HG03108 (cell line): ENCODE measurements at regions not wholly inside any gene's neighbourhood (a gene's known extent, or its start where the extent isn't known, plus 50 kb on each side); places are given as distances from the start of the nearest gene placed in this dataset.

Source experiments
- ATAC-seq: cut with Tn5 transposase; IDR thresholded peaks from one replicate; pipeline ENCODE4 v1.9.1; 2021; ENCODE audit warnings: moderate library complexity; ENCODE audit not compliant: unreplicated experiment

GRCh38 chr13:22270881-22271280 is 600.0 kb downstream of the FGF9 start:
- ATAC-seq = no peak

DNA sequence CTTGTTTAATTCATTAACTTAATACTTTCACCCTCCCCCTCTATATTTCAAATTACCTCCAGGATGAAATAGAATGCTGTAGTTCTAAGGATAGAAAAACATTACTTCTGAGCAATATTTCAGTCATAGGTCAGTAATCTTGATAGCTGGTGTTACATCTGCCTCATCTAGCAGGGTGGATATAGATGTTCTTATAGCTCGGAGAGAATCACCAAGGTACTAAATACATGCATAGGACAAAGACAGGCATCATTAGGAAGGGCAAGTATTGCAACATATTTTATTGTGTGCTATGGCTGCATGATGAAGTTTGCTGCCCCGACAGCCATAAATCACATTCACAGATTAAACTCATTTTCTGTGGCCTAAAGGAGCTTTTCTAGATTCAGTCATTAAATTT is 601.0 kb downstream of the FGF9 start:
- ATAC-seq = no peak

DNA sequence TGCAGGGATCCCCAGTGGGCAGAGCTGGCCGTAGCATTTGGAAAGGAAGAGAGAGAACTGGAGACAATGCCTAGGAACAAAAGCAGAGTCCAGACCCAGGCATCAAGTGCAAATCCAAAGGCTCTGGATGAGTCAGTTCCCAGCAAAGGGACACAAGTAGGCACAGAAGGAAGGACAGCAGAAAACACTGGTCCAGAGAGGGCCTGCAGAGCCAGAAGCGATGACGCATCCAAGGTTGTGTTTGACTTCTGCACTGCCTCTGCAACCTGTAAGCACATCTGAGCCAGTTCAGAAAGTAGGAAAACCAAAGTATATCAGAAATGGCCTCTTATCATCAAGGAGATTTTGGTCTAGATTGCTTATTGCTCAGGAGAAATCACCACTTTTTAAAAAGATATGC is 604.5 kb downstream of the FGF9 start:
- ATAC-seq = no peak

DNA sequence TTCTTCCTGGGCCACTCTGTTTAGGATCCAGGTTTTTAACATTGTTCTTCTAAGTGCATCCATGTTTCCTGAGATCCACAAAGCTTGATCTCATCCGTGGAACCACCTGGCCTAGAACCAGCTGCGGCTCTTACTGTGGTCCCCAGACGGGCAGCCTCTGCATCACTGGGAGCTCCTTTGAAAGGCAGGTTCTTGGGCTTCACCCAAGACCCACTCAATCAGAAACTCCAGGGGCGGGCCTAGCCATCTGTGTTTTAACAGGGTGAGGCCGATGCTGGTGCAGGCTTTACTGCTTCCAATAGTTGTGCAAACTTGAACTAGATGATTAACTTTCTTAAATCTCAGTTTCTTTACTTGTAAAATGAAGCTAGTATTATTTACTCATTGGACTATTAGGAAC is 605.7 kb downstream of the FGF9 start:
- no peak for ATAC-seq

DNA sequence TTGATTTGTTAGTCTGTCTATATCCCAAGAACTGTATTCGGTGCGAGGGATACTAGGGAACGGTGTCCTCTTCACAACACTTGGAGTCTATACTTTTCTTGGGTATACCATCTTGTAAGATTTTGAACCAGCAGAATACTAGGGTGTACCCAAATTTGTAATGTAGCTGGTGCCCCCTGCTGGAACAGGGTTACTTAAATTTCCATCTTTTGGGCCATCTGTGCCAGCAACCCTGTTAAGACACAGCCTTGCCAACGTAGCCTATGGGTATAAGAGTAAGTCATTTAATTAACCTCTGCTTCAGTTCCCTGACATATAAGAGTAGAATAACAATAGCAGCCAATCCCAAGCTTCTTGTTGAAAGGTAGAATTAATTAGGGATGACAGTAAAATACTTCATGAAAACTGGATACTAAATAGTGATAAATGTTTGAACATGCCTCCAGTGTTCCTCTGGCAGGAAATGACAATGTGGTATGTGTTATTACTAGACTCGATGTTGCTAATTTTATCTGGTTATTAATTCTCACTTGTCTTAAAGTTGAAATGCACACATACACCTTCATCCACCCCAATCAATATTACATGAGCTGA is 607.6 kb downstream of the FGF9 start:
- ATAC-seq = peak; percentile 73

GRCh38 chr13:22285867-22286266 is 615.0 kb downstream of the FGF9 start:
- no peak for ATAC-seq

DNA sequence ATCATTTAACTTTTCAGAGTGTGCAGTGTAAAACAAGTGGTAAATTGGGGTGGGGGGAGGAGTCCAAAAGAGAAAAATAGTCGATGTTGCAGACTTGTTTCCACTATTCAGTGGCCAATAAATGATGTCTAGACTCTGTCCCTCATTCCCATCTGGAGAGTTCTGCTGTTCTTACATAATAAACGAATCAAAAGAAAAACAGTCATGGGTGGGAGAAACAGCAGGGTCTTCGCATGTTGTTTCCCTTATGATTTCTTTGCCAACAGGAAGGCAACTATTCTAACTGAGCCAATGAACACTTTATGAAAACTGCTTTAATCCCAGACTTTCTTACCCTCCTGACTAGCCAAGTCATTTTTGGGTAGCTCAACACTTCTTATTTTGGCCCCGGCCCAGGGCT is 615.5 kb downstream of the FGF9 start:
- no peak for ATAC-seq

- no peak for ATAC-seq
Observed at GRCh38 chr13:22287343-22287920, 616.6 kb downstream of the FGF9 start.

DNA sequence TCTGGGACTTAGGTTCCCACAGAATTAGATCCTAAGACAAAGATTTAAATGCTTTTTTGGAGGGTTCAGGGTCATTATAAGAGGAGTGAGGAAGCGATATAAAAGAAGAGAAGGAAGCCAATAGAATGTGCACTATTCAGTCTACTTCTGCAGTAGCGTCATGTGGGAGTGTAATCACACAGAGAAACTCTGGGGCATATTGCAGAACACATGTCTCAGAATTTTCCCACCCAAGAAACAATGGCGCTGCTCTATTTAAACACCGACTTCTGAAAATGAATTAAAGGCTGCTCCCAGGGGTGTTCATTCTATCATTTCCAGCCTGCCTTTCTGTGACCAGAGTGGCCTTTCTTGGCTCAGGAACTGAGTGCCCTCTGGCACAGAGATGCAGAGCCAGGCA is 617.6 kb downstream of the FGF9 start:
- ATAC-seq = no peak

GRCh38 chr13:22289711-22290110 is 618.8 kb downstream of the FGF9 start:
- ATAC-seq = no peak

- ATAC-seq = no peak
Observed at GRCh38 chr13:22298530-22298929, 627.7 kb downstream of the FGF9 start.

GRCh38 chr13:22311734-22312404 is 641.0 kb downstream of the FGF9 start:
- ATAC-seq = no peak

DNA sequence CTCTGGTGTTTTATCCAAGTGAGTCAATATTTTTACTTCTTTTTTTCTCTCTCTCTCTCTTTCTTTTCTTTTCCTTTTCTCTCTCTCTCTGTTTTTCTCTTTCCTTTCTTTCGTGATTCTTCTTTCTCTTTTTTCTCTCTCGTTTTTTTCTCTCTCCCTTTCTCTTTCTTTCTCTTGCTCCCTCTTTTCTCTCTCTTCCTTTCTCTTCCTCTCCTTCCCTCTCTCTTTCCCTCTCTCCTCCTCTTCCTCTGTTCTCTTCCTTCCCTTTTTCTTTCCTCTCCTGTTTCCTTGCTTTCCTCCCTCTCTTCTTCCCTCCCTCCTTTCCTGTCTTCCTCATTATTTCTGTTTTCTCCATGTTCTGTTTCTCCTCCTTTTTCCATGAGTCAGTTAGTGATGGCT is 641.5 kb downstream of the FGF9 start:
- no peak for ATAC-seq

GRCh38 chr13:22316494-22317025 is 645.7 kb downstream of the FGF9 start:
- ATAC-seq = no peak

DNA sequence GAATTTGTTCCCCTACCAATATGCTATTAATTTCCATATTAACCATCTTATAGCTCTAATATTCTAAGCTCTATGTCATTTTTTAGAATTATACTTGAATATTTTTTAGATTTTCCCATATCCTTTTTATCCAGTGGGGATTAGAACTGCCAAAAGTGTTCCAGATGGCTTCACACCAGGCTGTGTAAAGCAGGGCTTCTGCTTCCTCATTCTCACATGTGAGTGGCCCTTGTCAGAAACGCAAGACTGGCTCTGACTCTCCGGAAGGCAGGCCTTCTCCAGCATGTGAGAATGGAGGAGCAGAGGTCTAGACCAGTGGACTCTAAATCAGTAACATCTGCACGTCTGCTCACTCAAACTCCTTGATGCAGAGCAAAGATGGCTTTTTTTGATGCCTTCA is 650.1 kb downstream of the FGF9 start:
- no peak for ATAC-seq

GRCh38 chr13:22325761-22326160 is 654.9 kb downstream of the FGF9 start:
- ATAC-seq = no peak

GRCh38 chr13:22332416-22332815 is 661.5 kb downstream of the FGF9 start:
- no peak for ATAC-seq

- no peak for ATAC-seq
Observed at GRCh38 chr13:22336460-22336859, 665.6 kb downstream of the FGF9 start.

DNA sequence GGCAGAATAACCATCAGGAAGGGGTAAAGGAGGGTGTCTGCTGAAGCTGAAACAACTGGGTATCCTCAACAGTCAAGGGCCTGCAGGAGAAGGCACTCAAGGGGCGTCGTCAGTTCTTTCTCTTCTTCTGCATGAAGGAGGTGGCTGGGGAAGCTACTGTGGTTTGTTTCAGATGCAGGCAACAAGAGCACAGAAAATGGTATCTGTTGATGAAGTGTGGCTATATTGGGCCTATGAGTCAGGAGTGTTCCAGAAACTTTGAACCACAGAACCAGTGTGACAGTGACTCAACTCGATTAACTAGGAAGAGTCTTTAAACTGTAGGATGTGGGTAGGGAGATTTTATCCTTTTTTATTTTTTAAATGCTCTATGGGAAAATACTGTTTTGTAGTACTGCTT is 686.3 kb downstream of the FGF9 start:
- ATAC-seq = no peak

GRCh38 chr13:22369090-22369489 is 698.2 kb downstream of the FGF9 start:
- ATAC-seq = no peak

- no peak for ATAC-seq
Observed at GRCh38 chr13:22369840-22370239, 699.0 kb downstream of the FGF9 start.

DNA sequence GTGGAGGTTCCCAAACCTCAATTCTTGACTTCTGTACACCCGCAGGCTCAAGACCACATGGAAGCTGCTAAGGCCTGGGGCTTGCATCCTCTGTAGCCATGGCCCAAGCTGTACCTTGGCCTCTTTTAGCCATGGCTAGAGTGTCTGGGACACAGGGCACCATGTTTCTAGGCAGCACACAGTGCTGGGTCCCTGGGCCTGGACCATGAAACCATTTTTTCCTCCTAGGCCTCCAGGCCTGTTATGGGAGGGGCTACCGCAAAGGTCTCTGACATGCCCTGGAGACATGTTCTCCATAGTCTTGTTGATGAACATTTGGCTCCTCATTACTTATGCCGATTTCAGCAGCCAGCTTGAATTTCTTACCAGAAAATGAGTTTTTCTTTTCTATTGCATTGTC is 701.4 kb downstream of the FGF9 start:
- ATAC-seq = no peak
